Upper lobe of left lung (tissue), 4 donors: ENCODE measurements at regions not wholly inside any gene's neighbourhood (a gene's known extent, or its start where the extent isn't known, plus 50 kb on each side); places are given as distances from the start of the nearest gene placed in this dataset.

Experiments
- POLR2A ChIP-seq, 4 donors: fragments of 450-650 bp; IDR thresholded peaks; one replicate each; pipeline ENCODE4 v1.5.1; 2016 to 2017; ENCODE audit warnings: antibody characterized with exemption in 4 of 4, mild to moderate bottlenecking in 2 of 4
- POLR2AphosphoS5 ChIP-seq, 2 donors: sonication (generic); formaldehyde crosslinking; IDR thresholded peaks; one replicate each; pipeline ENCODE4 v1.5.1; 2017; ENCODE audit warnings: antibody characterized with exemption in 2 of 2

GRCh38 chr16:86870380-86870779, 292.0 kb downstream of the FOXL1 start:
- no peak for TF ChIP-seq POLR2A (IDR thresholded peaks at IDR 0.05)
- no peak for TF ChIP-seq POLR2AphosphoS5 (IDR thresholded peaks at IDR 0.05)
